ENCODE measurements at regions not wholly inside any gene's neighbourhood (a gene's known extent, or its start where the extent isn't known, plus 50 kb on each side); places are given as distances from the start of the nearest gene placed in this dataset.
A peak's percentile ranks its signal among the peaks of the same experiment; 100 is the strongest.

- no TSS peak for BruUV-seq (replicated peaks)
- FAIRE-seq (no peak), DNase-seq (ENCODE audit: low spot score) (no peak), ATAC-seq (peak; percentile 53; the same call in 2 of the 3 replicates)
- Histone ChIP-seq H3K27me3 (ENCODE audit: control insufficient read depth in 1 of 2, insufficient read depth in 2 of 2, low read length in 2 of 2) (peaks cover 0 to 45% of the 10 kb centered on the region in 2 experiments; a peak in 4 of 5 replicates), H2AFZ (ENCODE audit: low read length) (no peak overlapping the region), H3K4me1 (ENCODE audit: insufficient read depth, low read length) (no peaks in the 10 kb centered on the region), H3K27ac (ENCODE audit: extremely low read length, insufficient read depth, low read length) (no peak overlapping the region), H3K79me2 (ENCODE audit: insufficient read depth, low read length) (no peaks in the 10 kb centered on the region), H3K4me3 (replicated peaks in 1 of 3; ENCODE audit: insufficient read depth in 1 of 3, low read depth in 2 of 3, low read length in 3 of 3) (no peak overlapping the region), H3K9me3 (ENCODE audit: low read length) (no peaks in the 10 kb centered on the region), H3K36me3 (replicated peaks in 1 of 2; ENCODE audit: control insufficient read depth in 1 of 2, insufficient read depth in 2 of 2, low read length in 2 of 2) (no peaks in the 10 kb centered on the region), H3K4me2 (ENCODE audit: low read depth, low read length) (no peak overlapping the region), H3K9ac (ENCODE audit: insufficient read depth, low read depth, low read length) (no peak overlapping the region), H4K20me1 (ENCODE audit: insufficient read depth, low read length) (no peaks in the 10 kb centered on the region)
- in situ Hi-C loops (cut with HindIII; ENCODE audit: extremely low pct_ligation_motif_present, low pct_unique_long_range_greater_than_20kb) (no loop called here), intact Hi-C loops (cut with micrococcal nuclease; ENCODE audit: unreplicated experiment) (no loop called here)
- POLR2A ChIA-PET, result no interaction called here
- CTCF ChIA-PET (ENCODE audit: low intra/inter-chr PET ratio, low total read pairs), result no interaction called here
- TF ChIP-seq ZBTB49 (CRISPR knock-in tag; IDR thresholded peaks at IDR 0.05; ENCODE audit: borderline replicate concordance) (no peak), CREBL2 (CRISPR knock-in tag; IDR thresholded peaks at IDR 0.05; ENCODE audit: borderline replicate concordance) (no peak), NR3C1 (CRISPR knock-in tag; IDR thresholded peaks at IDR 0.05) (no peak), ZNF710 (CRISPR knock-in tag; IDR thresholded peaks at IDR 0.05; ENCODE audit: borderline replicate concordance) (no peak), PRDM4 (CRISPR knock-in tag; IDR thresholded peaks at IDR 0.05; ENCODE audit: borderline replicate concordance) (no peak), CTCF (CRISPR knock-in tag; IDR thresholded peaks at IDR 0.05) (peak; percentile 15; the same call in 1 of the 2 replicates), SPEN (CRISPR knock-in tag; IDR thresholded peaks at IDR 0.05; ENCODE audit: low read depth) (no peak), SYNCRIP (IDR thresholded peaks at IDR 0.05; ENCODE audit: insufficient read depth, low read depth, low read length) (no peak), HMGA1 (CRISPR knock-in tag; conservative IDR thresholded peaks at IDR 0.05) (no peak)
- 2% methylated on average over 9 of the region's 9 CpGs for WGBS (ENCODE audit: low lambda C conversion rate)
These were observed 449.3 kb downstream of the SLC4A3 start for GRCh38 chr2:220076734-220077133.
